ENCODE measurements at regions not wholly inside any gene's neighbourhood (a gene's known extent, or its start where the extent isn't known, plus 50 kb on each side); places are given as distances from the start of the nearest gene placed in this dataset.

GRCh38 chr2:59532808-59533207 is 1020.6 kb downstream of the BCL11A start:
- TF ChIP-seq HMGXB4 (CRISPR knock-in tag; IDR thresholded peaks at IDR 0.05; ENCODE audit: borderline replicate concordance), result no peak
- TF ChIP-seq HDAC2 (IDR thresholded peaks at IDR 0.05), result no peak
- TF ChIP-seq PBX3 (IDR thresholded peaks at IDR 0.05), result no peak
- no peak for TF ChIP-seq JUN (IDR thresholded peaks at IDR 0.05)
- TF ChIP-seq CHD2 (IDR thresholded peaks at IDR 0.05; ENCODE audit: low read length, partially characterized antibody), result no peak
- no peak for TF ChIP-seq RAD21 (conservative IDR thresholded peaks at IDR 0.05 in 1 of 2, IDR thresholded peaks at IDR 0.05 in 1 of 2)
- no peak for TF ChIP-seq POLR2A (IDR thresholded peaks at IDR 0.05; ENCODE audit: low read length)
- TF ChIP-seq CTCF (IDR thresholded peaks at IDR 0.05), result no peak
- TF ChIP-seq JUNB (IDR thresholded peaks at IDR 0.05), result no peak
- no peak for TF ChIP-seq HES2 (IDR thresholded peaks at IDR 0.05)

Data from A549 (cell line).